Mesothelial cell of epicardium (in vitro differentiated cells): ENCODE measurements at regions not wholly inside any gene's neighbourhood (a gene's known extent, or its start where the extent isn't known, plus 50 kb on each side); places are given as distances from the start of the nearest gene placed in this dataset.

ENCODE experiments used
- DNase-seq, 2 experiments: peaks; one replicate each; pipeline ENCODE4 v3.0.0; 2021; ENCODE audit warnings: low spot score in 2 of 2; ENCODE audit not compliant: unreplicated experiment in 2 of 2
- H3K27ac Mint-ChIP-seq: 2 replicates; pipeline ENCODE4 v1.8.0; 2021; ENCODE audit warnings: mixed read lengths
- H3K27me3 Mint-ChIP-seq: 2 replicates; pipeline ENCODE4 v1.8.0; 2021; ENCODE audit warnings: low read depth, mixed read lengths
- H3K36me3 Mint-ChIP-seq: 2 replicates; pipeline ENCODE4 v1.8.0; 2021; ENCODE audit warnings: mixed read lengths
- H3K4me1 Mint-ChIP-seq: 2 replicates; pipeline ENCODE4 v1.8.0; 2021; ENCODE audit warnings: mixed read lengths
- H3K4me3 Mint-ChIP-seq: 2 replicates; pipeline ENCODE4 v1.8.0; 2021; ENCODE audit warnings: mild to moderate bottlenecking, moderate library complexity, mixed read lengths
- H3K9me3 Mint-ChIP-seq: 2 replicates; pipeline ENCODE4 v1.8.0; 2021; ENCODE audit warnings: mixed read lengths
- TF ChIP-seq, protein P1 (sequence below): fragments of 200-600 bp; sonication (generic); IDR thresholded peaks from one replicate; pipeline ENCODE4 v1.5.0; 2021; ENCODE audit warnings: antibody characterized with exemption; ENCODE audit not compliant: unreplicated experiment

DNA sequence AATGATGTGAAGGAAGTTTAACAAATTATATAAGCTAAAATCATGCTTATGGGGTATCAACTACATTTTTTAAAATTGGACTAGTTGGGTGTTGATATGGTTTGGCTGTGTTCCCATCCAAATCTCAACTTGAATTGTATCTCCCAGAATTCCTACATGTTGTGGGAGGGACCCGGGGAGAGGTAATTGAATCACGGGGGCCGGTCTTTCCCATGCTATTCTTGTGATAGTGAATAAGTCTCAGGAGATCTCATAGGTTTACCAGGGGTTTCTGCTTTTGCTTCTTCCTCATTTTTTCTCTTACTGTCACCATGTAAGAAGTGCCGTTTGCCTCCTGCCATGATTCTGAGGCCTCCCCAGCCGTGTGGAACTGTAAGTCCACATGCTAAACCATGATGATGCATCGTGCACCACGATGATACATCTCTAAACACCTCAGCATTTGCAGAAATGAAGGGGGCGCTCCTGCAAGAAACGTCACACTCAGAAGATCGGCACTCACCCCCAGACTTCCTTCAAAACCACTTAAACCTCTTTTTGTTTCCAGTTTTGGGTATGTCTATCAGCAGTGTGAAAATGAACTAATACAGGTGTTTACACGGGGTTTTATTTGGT lies 340.0 kb downstream of the SHANK2 start:
- Mint-ChIP-seq H3K27ac (no peak overlapping the region), H3K27me3 (no peaks in the 10 kb centered on the region)

DNA sequence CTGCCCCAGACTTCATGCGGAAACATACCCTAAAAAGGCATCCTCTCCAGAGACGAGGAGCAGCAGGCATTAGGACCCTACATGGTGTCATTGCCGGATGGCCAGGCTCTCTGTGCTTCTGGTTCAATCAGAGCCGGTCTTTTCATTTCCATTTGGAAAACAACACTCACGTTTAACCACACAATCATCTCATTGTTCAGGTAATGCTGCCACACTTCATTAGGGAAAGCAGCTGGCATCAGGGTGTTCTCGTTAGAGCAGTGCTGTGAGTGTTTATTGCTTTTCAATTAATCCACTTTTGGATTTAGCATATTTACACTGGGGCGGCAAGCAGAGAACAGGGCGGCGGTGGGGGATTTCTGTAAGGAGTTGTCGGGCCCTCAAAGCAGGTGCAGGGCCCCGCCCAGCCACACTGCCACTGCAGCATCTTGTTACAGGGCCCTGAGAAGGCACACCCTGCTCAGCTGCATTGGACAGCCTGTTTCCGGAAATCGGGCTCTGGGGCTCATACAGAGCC lies 338.6 kb downstream of the SHANK2 start:
- no peaks in the 10 kb centered on the region for H3K36me3 Mint-ChIP-seq
- no peaks in the 10 kb centered on the region for H3K27me3 Mint-ChIP-seq
- TF ChIP-seq, protein P1, sequence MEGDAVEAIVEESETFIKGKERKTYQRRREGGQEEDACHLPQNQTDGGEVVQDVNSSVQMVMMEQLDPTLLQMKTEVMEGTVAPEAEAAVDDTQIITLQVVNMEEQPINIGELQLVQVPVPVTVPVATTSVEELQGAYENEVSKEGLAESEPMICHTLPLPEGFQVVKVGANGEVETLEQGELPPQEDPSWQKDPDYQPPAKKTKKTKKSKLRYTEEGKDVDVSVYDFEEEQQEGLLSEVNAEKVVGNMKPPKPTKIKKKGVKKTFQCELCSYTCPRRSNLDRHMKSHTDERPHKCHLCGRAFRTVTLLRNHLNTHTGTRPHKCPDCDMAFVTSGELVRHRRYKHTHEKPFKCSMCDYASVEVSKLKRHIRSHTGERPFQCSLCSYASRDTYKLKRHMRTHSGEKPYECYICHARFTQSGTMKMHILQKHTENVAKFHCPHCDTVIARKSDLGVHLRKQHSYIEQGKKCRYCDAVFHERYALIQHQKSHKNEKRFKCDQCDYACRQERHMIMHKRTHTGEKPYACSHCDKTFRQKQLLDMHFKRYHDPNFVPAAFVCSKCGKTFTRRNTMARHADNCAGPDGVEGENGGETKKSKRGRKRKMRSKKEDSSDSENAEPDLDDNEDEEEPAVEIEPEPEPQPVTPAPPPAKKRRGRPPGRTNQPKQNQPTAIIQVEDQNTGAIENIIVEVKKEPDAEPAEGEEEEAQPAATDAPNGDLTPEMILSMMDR, result no peak
- no peak overlapping the region for H3K4me3 Mint-ChIP-seq
- no peak overlapping the region for H3K27ac Mint-ChIP-seq
- H3K4me1 Mint-ChIP-seq, result no peaks in the 10 kb centered on the region
- DNase-seq, result no peak
- peaks cover 4% of the 10 kb centered on the region for H3K9me3 Mint-ChIP-seq

More for the DNA sequence above, 340.0 kb downstream of the SHANK2 start:
- no peak for DNase-seq
- TF ChIP-seq, protein P1, result no peak
- Mint-ChIP-seq H3K9me3 (peaks cover 2% of the 10 kb centered on the region), H3K4me1 (no peaks in the 10 kb centered on the region), H3K36me3 (no peaks in the 10 kb centered on the region), H3K4me3 (no peak overlapping the region)

DNA sequence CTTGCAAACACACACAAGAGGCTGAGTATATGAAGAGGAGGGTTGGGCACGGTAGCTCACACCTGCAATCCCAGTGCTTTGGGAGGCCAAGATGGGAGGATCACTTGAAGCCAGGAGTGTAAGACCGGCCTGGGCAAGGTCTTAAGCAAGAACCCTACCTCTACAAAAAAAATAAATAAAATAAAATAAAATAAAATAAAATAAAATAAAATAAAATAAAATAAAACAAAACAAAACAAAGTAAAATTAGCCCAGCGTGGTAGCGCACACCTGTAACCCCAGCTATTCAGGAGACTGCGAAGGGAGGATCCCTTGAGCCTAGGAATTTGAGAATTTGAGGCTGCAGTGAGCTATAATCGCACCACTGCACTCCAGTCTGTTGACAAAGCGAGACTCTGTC lies 337.9 kb downstream of the SHANK2 start:
- DNase-seq, result no peak
- TF ChIP-seq, protein P1, result no peak
- Mint-ChIP-seq H3K27ac (no peak overlapping the region), H3K27me3 (no peaks in the 10 kb centered on the region), H3K4me3 (no peak overlapping the region), H3K4me1 (no peaks in the 10 kb centered on the region), H3K9me3 (peaks cover 4% of the 10 kb centered on the region), H3K36me3 (no peaks in the 10 kb centered on the region)

DNA sequence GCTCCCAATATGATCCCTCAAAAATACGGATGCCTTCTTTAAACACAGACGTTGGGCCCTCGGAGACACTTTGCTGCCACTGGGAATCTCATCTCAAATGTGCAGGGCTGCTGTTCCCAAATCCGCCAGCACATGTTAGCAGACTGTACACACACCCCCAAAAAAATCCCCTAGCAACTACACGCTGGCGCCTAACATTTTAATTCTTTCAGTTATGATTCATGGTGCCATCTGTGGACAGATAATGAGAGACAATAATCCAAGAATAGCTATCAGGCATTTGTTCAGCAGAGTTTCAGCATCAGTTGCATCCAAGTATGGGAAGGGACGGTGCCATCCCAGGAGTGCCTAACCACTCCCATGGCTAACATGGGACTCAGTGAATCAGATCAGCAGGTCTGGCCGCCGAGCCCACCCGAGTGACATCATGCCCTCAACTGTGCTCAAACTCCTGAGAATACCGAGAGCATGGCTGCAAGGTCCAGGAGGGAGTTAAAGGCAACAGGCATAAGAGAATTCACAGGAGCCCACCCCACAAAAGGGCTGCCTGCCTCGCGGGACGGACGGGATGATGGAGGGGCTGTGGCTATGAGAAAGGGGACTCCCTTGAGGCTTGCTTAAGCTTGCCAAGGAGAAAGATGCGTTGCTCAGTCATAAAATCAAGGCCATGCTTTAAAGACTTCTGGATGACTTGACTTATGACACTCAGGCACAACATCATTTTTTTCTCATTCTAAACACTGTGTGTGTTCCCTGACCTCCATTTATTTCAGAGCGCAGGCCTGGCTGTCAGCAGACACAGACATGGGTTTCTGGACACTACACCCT lies 337.0 kb downstream of the SHANK2 start:
- Mint-ChIP-seq H3K4me1 (no peaks in the 10 kb centered on the region), H3K36me3 (no peaks in the 10 kb centered on the region), H3K9me3 (peaks cover 11% of the 10 kb centered on the region), H3K27me3 (no peaks in the 10 kb centered on the region), H3K4me3 (no peak overlapping the region), H3K27ac (no peak overlapping the region)
- TF ChIP-seq, protein P1, result no peak
- DNase-seq, result no peak

DNA sequence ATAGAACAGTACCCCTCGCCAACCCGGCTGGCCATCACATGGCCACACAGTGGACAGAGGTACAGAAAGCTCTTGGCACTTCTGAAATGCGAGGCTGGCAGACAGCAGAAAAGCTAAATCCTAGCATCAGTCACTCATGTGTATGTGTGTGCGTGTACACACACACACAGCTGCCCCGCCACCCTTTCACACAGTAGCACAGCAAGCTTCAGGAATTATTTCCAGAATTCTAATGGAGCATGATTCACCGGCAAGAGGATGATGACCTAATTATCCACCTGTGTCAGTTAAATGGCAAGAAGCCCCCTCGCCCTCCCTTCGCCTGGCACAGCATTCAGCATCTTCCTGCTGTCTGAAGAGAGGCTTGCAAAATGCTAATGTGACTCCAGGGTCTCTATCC lies 336.0 kb downstream of the SHANK2 start:
- H3K4me1 Mint-ChIP-seq, result no peaks in the 10 kb centered on the region
- peaks cover 1% of the 10 kb centered on the region for H3K36me3 Mint-ChIP-seq
- no peak for DNase-seq
- H3K4me3 Mint-ChIP-seq, result no peak overlapping the region
- H3K9me3 Mint-ChIP-seq, result peaks cover 21% of the 10 kb centered on the region
- no peak overlapping the region for H3K27ac Mint-ChIP-seq
- no peaks in the 10 kb centered on the region for H3K27me3 Mint-ChIP-seq
- TF ChIP-seq, protein P1, result no peak
